Adipocyte (in vitro differentiated cells): ENCODE measurements at regions not wholly inside any gene's neighbourhood (a gene's known extent, or its start where the extent isn't known, plus 50 kb on each side); places are given as distances from the start of the nearest gene placed in this dataset.
"Not testable (repeated sequence)": the region's sequence is repeated elsewhere in the genome, so short reads cannot be mapped to it uniquely, and the experiment has no call there.

Experiments
- DNase-seq: peaks from one replicate; pipeline ENCODE4 v3.0.0-alpha.2; 2015; ENCODE audit warnings: low read depth
- H3K27me3 ChIP-seq: replicated peaks from 2 replicates; pipeline ENCODE4 v1.7.0; 2013; ENCODE audit warnings: mild to moderate bottlenecking, low read length, moderate library complexity; ENCODE audit not compliant: control insufficient read depth, insufficient read depth
- H3K36me3 ChIP-seq: 2 replicates; pipeline ENCODE4 v1.7.0; 2013; ENCODE audit warnings: low read length, mild to moderate bottlenecking, moderate library complexity; ENCODE audit not compliant: control insufficient read depth, insufficient read depth, severe bottlenecking
- H3K4me1 ChIP-seq: 2 replicates; pipeline ENCODE4 v1.7.0; 2013; ENCODE audit warnings: mild to moderate bottlenecking, low read length, moderate library complexity; ENCODE audit not compliant: control insufficient read depth, insufficient read depth
- H3K4me3 ChIP-seq: 2 replicates; pipeline ENCODE4 v1.7.0; 2013; ENCODE audit warnings: mild to moderate bottlenecking, low read length, moderate library complexity
- H3K9ac ChIP-seq: 2 replicates; pipeline ENCODE4 v1.7.0; 2013; ENCODE audit warnings: mild to moderate bottlenecking, low read length, moderate library complexity
- H3K9me3 ChIP-seq: 2 replicates; pipeline ENCODE4 v1.7.0; 2013; ENCODE audit warnings: mild to moderate bottlenecking, low read length, moderate library complexity; ENCODE audit not compliant: control insufficient read depth

GRCh38 chr1:82778612-82779011 is 977.9 kb downstream of the ADGRL2 start:
- no peak overlapping the region for H3K9ac ChIP-seq
- H3K9me3 ChIP-seq = no peaks in the 10 kb centered on the region
- no peaks in the 10 kb centered on the region for H3K36me3 ChIP-seq
- H3K27me3 ChIP-seq = no peaks in the 10 kb centered on the region
- H3K4me1 ChIP-seq = no peaks in the 10 kb centered on the region
- DNase-seq = no peak
- no peak overlapping the region for H3K4me3 ChIP-seq

DNA sequence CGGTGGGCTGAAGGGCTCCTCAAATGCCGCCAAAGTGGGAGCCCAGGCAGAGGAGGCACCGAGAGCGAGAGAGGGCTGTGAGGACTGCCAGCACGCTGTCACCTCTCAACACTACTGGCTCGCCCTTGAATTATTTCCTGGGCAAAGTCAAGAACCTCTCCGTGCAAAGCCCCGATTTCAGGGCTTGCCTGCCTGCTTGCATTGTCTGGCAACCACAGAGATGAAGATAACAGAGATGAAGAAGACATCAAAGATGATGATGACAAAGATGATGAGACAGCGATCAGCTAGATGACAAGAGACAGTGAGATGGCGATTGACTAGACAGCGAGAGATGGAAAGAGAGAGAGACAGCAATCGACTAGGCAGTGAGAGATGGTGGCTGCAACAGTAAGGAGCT is 976.5 kb downstream of the ADGRL2 start:
- no peaks in the 10 kb centered on the region for H3K27me3 ChIP-seq
- H3K4me1 ChIP-seq = no peaks in the 10 kb centered on the region
- H3K36me3 ChIP-seq = no peaks in the 10 kb centered on the region
- no peak for DNase-seq
- H3K9me3 ChIP-seq = no peaks in the 10 kb centered on the region
- no peak overlapping the region for H3K4me3 ChIP-seq
- no peak overlapping the region for H3K9ac ChIP-seq

DNA sequence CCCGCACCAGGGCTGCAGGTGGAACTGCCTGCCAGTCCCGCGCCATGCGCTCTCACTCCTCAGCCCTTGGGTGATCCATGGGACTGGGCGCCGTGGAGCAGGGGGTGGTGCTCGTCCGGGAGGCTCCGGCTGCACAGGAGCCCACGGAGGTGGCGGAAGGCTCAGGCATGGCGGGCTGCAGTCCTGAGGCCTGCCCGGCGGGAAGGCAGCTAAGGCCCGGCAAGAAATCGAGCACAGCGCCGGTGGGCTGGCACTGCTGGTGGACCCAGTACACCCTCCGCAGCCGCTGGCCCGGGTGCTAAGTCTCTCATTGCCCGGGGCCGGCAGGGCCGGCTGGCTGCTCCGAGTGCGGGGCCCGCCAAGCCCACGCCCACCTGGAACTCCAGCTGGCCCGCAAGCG is 976.0 kb downstream of the ADGRL2 start:
- not testable (repeated sequence) for DNase-seq, H3K36me3 ChIP-seq

DNA sequence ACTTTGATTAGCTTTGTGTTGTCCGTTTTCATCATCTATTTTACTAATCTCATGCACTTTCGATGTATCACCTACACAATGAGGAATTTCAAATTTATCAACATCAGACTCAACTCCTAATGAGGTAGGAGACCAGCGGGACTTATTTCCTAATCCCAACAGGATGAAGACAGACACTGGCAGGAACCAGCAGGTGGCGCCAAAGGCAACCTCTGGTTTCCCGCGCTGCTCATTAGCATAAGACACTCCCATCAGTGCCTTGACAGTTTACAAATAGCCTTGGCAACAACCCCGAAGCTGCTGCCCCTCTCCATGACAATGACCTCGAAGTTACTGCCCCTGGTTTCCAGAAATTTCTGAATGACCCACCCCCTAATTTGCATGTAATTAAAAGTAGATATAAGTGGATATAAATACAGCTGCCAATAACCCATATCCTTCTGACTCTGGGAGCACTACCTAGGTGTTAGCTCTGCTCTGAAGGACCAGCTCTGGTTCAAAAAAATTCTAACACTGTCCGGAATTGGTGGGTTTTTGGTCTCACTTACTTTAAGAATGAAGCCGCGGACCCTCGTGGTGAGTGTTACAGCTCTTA is 974.8 kb downstream of the ADGRL2 start:
- DNase-seq = peak; percentile 24
- Histone ChIP-seq H3K4me3 (no peak overlapping the region), H3K27me3 (no peaks in the 10 kb centered on the region), H3K36me3 (no peaks in the 10 kb centered on the region), H3K4me1 (no peaks in the 10 kb centered on the region), H3K9me3 (no peaks in the 10 kb centered on the region), H3K9ac (no peak overlapping the region)

More for the DNA sequence above, 976.0 kb downstream of the ADGRL2 start:
- not testable (repeated sequence) for H3K9ac ChIP-seq, H3K27me3 ChIP-seq, H3K9me3 ChIP-seq, H3K4me3 ChIP-seq, H3K4me1 ChIP-seq

DNA sequence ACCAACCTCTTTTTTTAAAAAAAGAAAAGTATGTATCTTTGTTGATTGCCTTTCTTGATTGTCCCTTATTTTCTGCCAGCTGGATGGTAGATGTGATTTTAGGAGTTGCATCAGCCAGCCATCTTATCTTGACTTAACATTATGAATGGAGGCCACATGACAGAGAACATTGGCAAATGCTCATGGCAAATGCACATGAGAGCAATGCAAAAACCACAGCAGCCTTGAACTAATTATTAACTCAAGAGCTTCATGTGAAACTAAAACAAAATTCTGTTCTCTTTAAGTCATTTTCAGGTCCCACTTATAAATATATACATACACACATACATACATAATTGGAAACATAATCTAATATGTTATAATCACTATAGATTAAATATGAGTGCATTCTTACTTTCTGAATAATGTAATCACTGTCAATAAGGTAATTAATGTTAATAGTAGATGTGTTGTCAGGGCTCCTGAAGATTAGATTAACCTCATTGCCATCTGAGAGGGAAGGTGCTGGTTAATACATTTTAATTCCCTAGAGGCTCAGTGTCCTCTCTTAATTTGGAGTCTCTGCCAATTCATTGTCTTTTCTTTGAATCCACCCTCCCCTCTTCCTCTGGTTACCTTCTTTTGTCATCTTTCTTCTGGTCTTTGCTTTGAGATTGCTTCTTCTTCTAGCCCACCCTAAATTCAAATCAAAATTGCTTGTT is 962.2 kb downstream of the ADGRL2 start:
- H3K27me3 ChIP-seq = no peaks in the 10 kb centered on the region
- no peak for DNase-seq
- no peaks in the 10 kb centered on the region for H3K9me3 ChIP-seq
- no peak overlapping the region for H3K9ac ChIP-seq
- H3K4me3 ChIP-seq = no peak overlapping the region
- H3K4me1 ChIP-seq = no peaks in the 10 kb centered on the region
- H3K36me3 ChIP-seq = no peaks in the 10 kb centered on the region

- Histone ChIP-seq H3K4me1 (no peaks in the 10 kb centered on the region), H3K36me3 (no peaks in the 10 kb centered on the region), H3K27me3 (no peaks in the 10 kb centered on the region), H3K9me3 (no peaks in the 10 kb centered on the region), H3K4me3 (no peak overlapping the region), H3K9ac (no peak overlapping the region)
- no peak for DNase-seq
Measured at GRCh38 chr1:82759035-82759434, 958.3 kb downstream of the ADGRL2 start.

DNA sequence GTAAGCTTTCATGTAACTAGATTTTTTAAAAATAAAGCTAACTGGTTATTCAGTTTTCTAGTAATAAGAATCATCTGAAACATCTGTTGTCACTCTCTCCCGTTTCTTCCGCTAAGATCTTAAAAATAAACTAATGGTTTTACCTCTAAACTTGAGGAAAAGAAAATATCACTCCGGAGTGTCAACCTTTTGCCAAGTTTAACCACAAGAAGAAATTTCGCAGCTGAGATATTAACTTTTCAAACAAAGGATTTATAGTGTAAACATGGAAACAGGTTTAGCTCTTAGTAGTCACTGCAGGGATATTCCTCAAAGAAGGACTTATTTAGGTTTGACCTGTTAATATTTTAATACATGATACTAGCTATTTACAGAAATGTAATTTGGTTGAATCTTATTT is 954.9 kb downstream of the ADGRL2 start:
- Histone ChIP-seq H3K9ac (no peak overlapping the region), H3K4me3 (no peak overlapping the region), H3K36me3 (no peaks in the 10 kb centered on the region), H3K9me3 (no peaks in the 10 kb centered on the region), H3K27me3 (no peaks in the 10 kb centered on the region), H3K4me1 (no peaks in the 10 kb centered on the region)
- DNase-seq = no peak

- Histone ChIP-seq H3K36me3 (no peaks in the 10 kb centered on the region), H3K9me3 (no peaks in the 10 kb centered on the region), H3K27me3 (no peaks in the 10 kb centered on the region), H3K9ac (no peak overlapping the region), H3K4me1 (no peaks in the 10 kb centered on the region), H3K4me3 (no peak overlapping the region)
- DNase-seq = no peak
Measured at GRCh38 chr1:82755191-82755590, 954.5 kb downstream of the ADGRL2 start.

DNA sequence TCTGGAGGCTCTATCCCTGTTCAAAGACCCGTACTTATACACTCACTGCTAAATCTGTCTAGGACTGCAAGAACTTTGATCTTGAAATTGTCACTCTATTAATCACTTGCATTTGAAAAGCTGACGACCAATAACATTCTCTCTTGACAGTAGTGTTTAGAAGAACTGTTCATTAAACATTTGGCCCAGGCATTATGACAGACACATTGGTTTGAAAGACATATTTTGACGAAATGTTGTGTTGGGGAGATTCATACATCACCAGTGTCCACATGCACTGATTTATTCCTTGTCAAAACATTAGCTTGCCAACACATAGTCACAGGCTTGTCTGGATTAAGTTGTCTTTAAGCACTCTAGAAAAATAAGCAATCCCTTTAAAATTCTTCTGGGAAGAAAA is 951.3 kb downstream of the ADGRL2 start:
- Histone ChIP-seq H3K9me3 (no peaks in the 10 kb centered on the region), H3K9ac (no peak overlapping the region), H3K4me3 (no peak overlapping the region), H3K4me1 (no peaks in the 10 kb centered on the region), H3K36me3 (no peaks in the 10 kb centered on the region), H3K27me3 (no peaks in the 10 kb centered on the region)
- no peak for DNase-seq

- Histone ChIP-seq H3K27me3 (no peaks in the 10 kb centered on the region), H3K4me3 (no peak overlapping the region), H3K9ac (no peak overlapping the region), H3K36me3 (no peaks in the 10 kb centered on the region), H3K4me1 (no peaks in the 10 kb centered on the region), H3K9me3 (peaks cover 42% of the 10 kb centered on the region)
- DNase-seq = no peak
Measured at GRCh38 chr1:82733645-82734044, 932.9 kb downstream of the ADGRL2 start.

GRCh38 chr1:82731216-82731615 is 930.5 kb downstream of the ADGRL2 start:
- H3K9me3 ChIP-seq = peaks cover 42% of the 10 kb centered on the region
- H3K27me3 ChIP-seq = no peaks in the 10 kb centered on the region
- H3K36me3 ChIP-seq = no peaks in the 10 kb centered on the region
- DNase-seq = peak; percentile 2
- no peaks in the 10 kb centered on the region for H3K4me1 ChIP-seq
- no peak overlapping the region for H3K9ac ChIP-seq
- no peak overlapping the region for H3K4me3 ChIP-seq

GRCh38 chr1:82728206-82728605 is 927.5 kb downstream of the ADGRL2 start:
- H3K36me3 ChIP-seq = no peaks in the 10 kb centered on the region
- DNase-seq = no peak
- H3K9me3 ChIP-seq = peaks cover 34% of the 10 kb centered on the region
- H3K4me1 ChIP-seq = no peaks in the 10 kb centered on the region
- no peak overlapping the region for H3K4me3 ChIP-seq
- H3K9ac ChIP-seq = no peak overlapping the region
- H3K27me3 ChIP-seq = no peaks in the 10 kb centered on the region
